GM21360 (cell line): ENCODE measurements at regions not wholly inside any gene's neighbourhood (a gene's known extent, or its start where the extent isn't known, plus 50 kb on each side); places are given as distances from the start of the nearest gene placed in this dataset.
"Not testable (repeated sequence)": the region's sequence is repeated elsewhere in the genome, so short reads cannot be mapped to it uniquely, and the experiment has no call there.

Experiments
- ATAC-seq: cut with Tn5 transposase; IDR thresholded peaks from one replicate; pipeline ENCODE4 v1.9.1; 2021; ENCODE audit warnings: mild to moderate bottlenecking, moderate library complexity; ENCODE audit not compliant: unreplicated experiment

- no peak for ATAC-seq
These were observed 553.8 kb upstream of the FANCL start for GRCh38 chr2:58794916-58795315.

GRCh38 chr2:58794103-58794502 is 553.0 kb upstream of the FANCL start:
- no peak for ATAC-seq

- no peak for ATAC-seq
These were observed 547.3 kb upstream of the FANCL start for GRCh38 chr2:58788402-58788801.

- ATAC-seq, result no peak
These were observed 529.7 kb upstream of the FANCL start for GRCh38 chr2:58770846-58771245.

- no peak for ATAC-seq
These were observed 528.7 kb upstream of the FANCL start for GRCh38 chr2:58769864-58770234.

GRCh38 chr2:58769111-58769863 is 528.2 kb upstream of the FANCL start:
- no peak for ATAC-seq

GRCh38 chr2:58768715-58769080 is 527.6 kb upstream of the FANCL start:
- no peak for ATAC-seq

GRCh38 chr2:58767828-58768714 is 526.9 kb upstream of the FANCL start:
- ATAC-seq, result no peak

- peak; percentile 47 for ATAC-seq
These were observed 523.4 kb upstream of the FANCL start for GRCh38 chr2:58764338-58765104.

GRCh38 chr2:58762176-58762781 is 521.2 kb upstream of the FANCL start:
- ATAC-seq, result peak; percentile 91

GRCh38 chr2:58757971-58758370 is 516.8 kb upstream of the FANCL start:
- ATAC-seq, result no peak

- ATAC-seq, result no peak
These were observed 515.2 kb upstream of the FANCL start for GRCh38 chr2:58756336-58756735.

GRCh38 chr2:58752507-58752906 is 511.4 kb upstream of the FANCL start:
- not testable (repeated sequence) for ATAC-seq

- ATAC-seq, result not testable (repeated sequence)
These were observed 510.6 kb upstream of the FANCL start for GRCh38 chr2:58751676-58752075.

- no peak for ATAC-seq
These were observed 507.9 kb upstream of the FANCL start for GRCh38 chr2:58749041-58749440.

GRCh38 chr2:58745334-58745733 is 504.2 kb upstream of the FANCL start:
- not testable (repeated sequence) for ATAC-seq

- no peak for ATAC-seq
These were observed 499.3 kb upstream of the FANCL start for GRCh38 chr2:58740426-58740825.

GRCh38 chr2:58739033-58739432 is 497.9 kb upstream of the FANCL start:
- ATAC-seq, result no peak

- no peak for ATAC-seq
These were observed 493.2 kb upstream of the FANCL start for GRCh38 chr2:58734365-58734764.

GRCh38 chr2:58732999-58733398 is 491.9 kb upstream of the FANCL start:
- ATAC-seq, result no peak

- ATAC-seq, result no peak
These were observed 490.4 kb upstream of the FANCL start for GRCh38 chr2:58731488-58731869.
